H1 (cell line): ENCODE measurements at regions not wholly inside any gene's neighbourhood (a gene's known extent, or its start where the extent isn't known, plus 50 kb on each side); places are given as distances from the start of the nearest gene placed in this dataset.

Source experiments
- BRCA1 ChIP-seq: IDR thresholded peaks from 2 replicates; pipeline ENCODE4 v1.6.1; 2012; ENCODE audit warnings: low read depth, low read length, improper control_type of control experiment
- CBX5 ChIP-seq: fragments of 300-800, 300-1000 bp; sonication (generic); IDR thresholded peaks from 2 replicates; pipeline ENCODE4 v1.7.1; 2016; ENCODE audit warnings: antibody characterized with exemption, low read length, low read depth
- CTCF ChIP-seq, 3 experiments: IDR thresholded peaks; 1 replicate in 2 of 3; 2 replicates in 1 of 3; pipeline versions ENCODE4 v1.5.1 to v1.6.1; 2011; ENCODE audit warnings: low read length in 3 of 3, mild to moderate bottlenecking in 3 of 3, inconsistent platforms in 2 of 3, low read depth in 1 of 3, moderate library complexity in 1 of 3; ENCODE audit not compliant: insufficient read depth in 1 of 3; ENCODE audit errors: control extremely low read depth in 1 of 3
- GTF2F1 ChIP-seq: IDR thresholded peaks from 2 replicates; pipeline ENCODE4 v1.6.1; 2012; ENCODE audit warnings: low read depth, low read length, improper control_type of control experiment, borderline replicate concordance
- MAX ChIP-seq: IDR thresholded peaks from 2 replicates; pipeline ENCODE4 v1.6.1; 2012; ENCODE audit warnings: inconsistent platforms
- POLR2A ChIP-seq, 2 experiments: IDR thresholded peaks; 1 replicate in 1 of 2; 2 replicates in 1 of 2; pipeline ENCODE4 v1.6.1; 2011; ENCODE audit warnings: low read depth in 2 of 2, low read length in 2 of 2, mild to moderate bottlenecking in 2 of 2; ENCODE audit errors: control extremely low read depth in 1 of 2
- POLR2AphosphoS5 ChIP-seq: IDR thresholded peaks from 2 replicates; pipeline ENCODE4 v1.6.1; 2011; ENCODE audit warnings: low read depth, low read length
- RFX5 ChIP-seq: IDR thresholded peaks from 2 replicates; pipeline ENCODE4 v1.6.1; 2011; ENCODE audit warnings: low read depth, low read length, improper control_type of control experiment, borderline replicate concordance
- SP1 ChIP-seq: IDR thresholded peaks from 2 replicates; pipeline ENCODE4 v1.6.1; 2011; ENCODE audit warnings: low read depth, low read length
- TBP ChIP-seq: IDR thresholded peaks from 2 replicates; pipeline ENCODE4 v1.6.1; 2011; ENCODE audit warnings: low read depth, low read length, improper control_type of control experiment
- TEAD4 ChIP-seq: IDR thresholded peaks from 2 replicates; pipeline ENCODE4 v1.6.1; 2012; ENCODE audit warnings: low read depth, low read length, inconsistent platforms, mixed read lengths
- USF2 ChIP-seq: IDR thresholded peaks from 2 replicates; pipeline ENCODE4 v1.6.1; 2011; ENCODE audit warnings: low read length, improper control_type of control experiment
- YY1 ChIP-seq: IDR thresholded peaks from 2 replicates; pipeline ENCODE4 v1.6.1; 2011; ENCODE audit warnings: low read depth, mild to moderate bottlenecking, low read length
- ZNF274 ChIP-seq: IDR thresholded peaks from 2 replicates; pipeline ENCODE4 v1.7.0; 2012; ENCODE audit warnings: low read length, borderline replicate concordance; ENCODE audit errors: extremely low read depth

- TF ChIP-seq MAX, result no peak
- TF ChIP-seq POLR2AphosphoS5, result no peak
- TF ChIP-seq CTCF (IDR thresholded peaks at IDR 0.05; ENCODE audit: control extremely low read depth in 1 of 3, insufficient read depth in 1 of 3, low read depth in 1 of 3, low read length in 3 of 3), result no peak
- TF ChIP-seq SP1, result no peak
- no peak for TF ChIP-seq BRCA1
- TF ChIP-seq TBP, result no peak
- TF ChIP-seq CBX5, result no peak
- no peak for TF ChIP-seq RFX5
- no peak for TF ChIP-seq POLR2A (IDR thresholded peaks at IDR 0.05; ENCODE audit: control extremely low read depth in 1 of 2, low read depth in 2 of 2, low read length in 2 of 2)
- TF ChIP-seq GTF2F1, result no peak
- TF ChIP-seq TEAD4, result no peak
- TF ChIP-seq ZNF274, result no peak
- no peak for TF ChIP-seq USF2
- TF ChIP-seq YY1, result no peak
Measured at GRCh38 chr3:15976524-15976923, 178.7 kb upstream of the ANKRD28 start.
